Thoracic aorta (tissue), 2 donors: ENCODE measurements at regions not wholly inside any gene's neighbourhood (a gene's known extent, or its start where the extent isn't known, plus 50 kb on each side); places are given as distances from the start of the nearest gene placed in this dataset.
A peak's percentile ranks its signal among the peaks of the same experiment; 100 is the strongest.
"Not testable (repeated sequence)": the region's sequence is repeated elsewhere in the genome, so short reads cannot be mapped to it uniquely, and the experiment has no call there.

Source experiments
- ATAC-seq: fragments of 150-250 bp; one replicate; pipeline ENCODE4 v1.8.0; 2017; ENCODE audit warnings: low read depth; ENCODE audit not compliant: insufficient number of reproducible peaks, low FRiP score
- DNase-seq: peaks from one replicate; pipeline ENCODE4 v3.0.0-alpha.2; 2020; ENCODE audit warnings: low spot score
- H3K27ac ChIP-seq, 2 donors: fragments of 200-600 bp; sonication (generic); 1 replicate in 1 of 2; 2 replicates in 1 of 2; pipeline ENCODE4 v1.5.1; 2016; ENCODE audit warnings: mild to moderate bottlenecking in 2 of 2, moderate library complexity in 2 of 2
- H3K27me3 ChIP-seq: fragments of 200-600 bp; sonication (generic); replicated peaks from 2 replicates; pipeline ENCODE4 v1.6.0; 2016; ENCODE audit warnings: mild to moderate bottlenecking; ENCODE audit not compliant: insufficient read depth
- H3K36me3 ChIP-seq: fragments of 200-600 bp; sonication (generic); one replicate; pipeline ENCODE4 v1.5.1; 2016
- H3K4me1 ChIP-seq, 2 donors: fragments of 200-600 bp; sonication (generic); 1 replicate in 1 of 2; 2 replicates in 1 of 2; pipeline versions ENCODE4 v1.5.1 to v1.6.0; 2016; ENCODE audit warnings: low read depth in 2 of 2, mild to moderate bottlenecking in 1 of 2; ENCODE audit not compliant: control insufficient read depth in 1 of 2
- H3K4me3 ChIP-seq: fragments of 200-600 bp; sonication (generic); 2 replicates; pipeline ENCODE4 v1.5.1; 2016; ENCODE audit warnings: mild to moderate bottlenecking
- H3K9me3 ChIP-seq: fragments of 200-600 bp; sonication (generic); 2 replicates; pipeline ENCODE4 v1.5.1; 2016
- CTCF ChIP-seq: fragments of 200-600 bp; sonication (generic); IDR thresholded peaks from one replicate; pipeline ENCODE4 v1.5.1; 2019; ENCODE audit warnings: antibody characterized with exemption

- ATAC-seq (no peak), DNase-seq (no peak)
- H3K27ac ChIP-seq, result peak overlapping the region; percentile 37 to 41
- peaks cover 9 to 13% of the 10 kb centered on the region in 2 donors for H3K4me1 ChIP-seq
- no peaks in the 10 kb centered on the region for H3K9me3 ChIP-seq
- no peaks in the 10 kb centered on the region for H3K27me3 ChIP-seq
- no peak overlapping the region for H3K4me3 ChIP-seq
- no peaks in the 10 kb centered on the region for H3K36me3 ChIP-seq
- no peak for TF ChIP-seq CTCF
These were observed 53.5 kb upstream of the TSC22D1 start for GRCh38 chr13:44629465-44630183.

GRCh38 chr13:44628826-44629225 is 52.7 kb upstream of the TSC22D1 start:
- Histone ChIP-seq H3K27ac (peak overlapping the region in 1 of 2 donors; percentile 41), H3K4me1 (peaks cover 9 to 13% of the 10 kb centered on the region in 2 donors)
- H3K4me3 ChIP-seq, DNase-seq, H3K27me3 ChIP-seq, H3K36me3 ChIP-seq, H3K9me3 ChIP-seq, ATAC-seq: not testable (repeated sequence)

- ATAC-seq (no peak), DNase-seq (no peak)
- no peaks in the 10 kb centered on the region for H3K36me3 ChIP-seq
- H3K27me3 ChIP-seq, result no peaks in the 10 kb centered on the region
- H3K27ac ChIP-seq, result no peak overlapping the region
- H3K9me3 ChIP-seq, result no peaks in the 10 kb centered on the region
- no peak overlapping the region for H3K4me3 ChIP-seq
- peaks cover 9 to 13% of the 10 kb centered on the region in 2 donors for H3K4me1 ChIP-seq
- no peak for TF ChIP-seq CTCF
These were observed 51.3 kb upstream of the TSC22D1 start for GRCh38 chr13:44627441-44627840.

- Histone ChIP-seq H3K36me3 (no peaks in the 10 kb centered on the region), H3K4me3 (no peak overlapping the region), H3K9me3 (no peaks in the 10 kb centered on the region), H3K27ac (no peak overlapping the region), H3K27me3 (no peaks in the 10 kb centered on the region), H3K4me1 (peaks cover 9 to 18% of the 10 kb centered on the region in 2 donors)
- no peak for ATAC-seq
- TF ChIP-seq CTCF, result no peak
- DNase-seq, result no peak
These were observed 50.0 kb upstream of the TSC22D1 start for GRCh38 chr13:44626176-44626575.
